ENCODE measurements at regions not wholly inside any gene's neighbourhood (a gene's known extent, or its start where the extent isn't known, plus 50 kb on each side); places are given as distances from the start of the nearest gene placed in this dataset.

DNA sequence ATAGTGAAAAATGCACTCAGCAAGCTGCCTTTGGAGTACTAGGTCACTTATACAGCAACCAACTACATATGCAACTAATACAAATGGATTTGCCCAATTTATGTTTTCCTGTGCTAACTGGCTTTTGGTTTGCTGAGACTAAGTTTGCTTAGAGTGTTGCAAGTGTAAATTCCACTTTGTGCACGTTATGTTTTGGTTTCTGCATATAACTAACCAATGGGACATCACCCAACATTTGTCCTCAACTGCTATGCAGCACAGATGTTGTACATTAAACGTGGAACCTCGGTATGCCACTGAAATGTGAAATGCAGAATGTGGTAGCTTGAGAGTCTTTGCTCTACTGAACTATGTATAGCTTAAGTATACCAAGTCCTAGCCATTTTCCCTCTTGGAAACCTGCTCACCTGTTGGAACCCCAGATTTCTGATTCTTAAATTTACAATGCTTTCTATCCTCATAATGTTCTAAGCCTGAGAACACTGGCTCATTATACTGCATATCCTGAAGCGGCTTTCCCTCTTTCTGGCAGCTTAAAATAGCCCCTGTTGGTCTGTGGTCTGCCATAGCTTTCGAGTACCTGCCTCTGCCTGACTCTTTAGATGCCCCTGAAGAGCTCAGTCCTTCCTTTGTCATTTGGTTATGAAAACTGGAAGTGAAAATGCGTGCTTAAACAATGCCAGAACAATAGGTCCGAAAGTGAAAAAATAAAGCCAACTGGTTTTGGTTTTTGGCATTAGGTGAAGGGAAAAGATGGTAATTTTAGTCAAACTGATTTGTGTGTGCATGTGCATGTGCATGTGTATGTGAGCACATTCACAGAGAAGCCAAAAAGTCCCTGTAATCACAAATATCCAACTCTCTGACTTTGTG, 158.0 kb downstream of the SH2D1A start (continued):
- TF ChIP-seq, protein P1, sequence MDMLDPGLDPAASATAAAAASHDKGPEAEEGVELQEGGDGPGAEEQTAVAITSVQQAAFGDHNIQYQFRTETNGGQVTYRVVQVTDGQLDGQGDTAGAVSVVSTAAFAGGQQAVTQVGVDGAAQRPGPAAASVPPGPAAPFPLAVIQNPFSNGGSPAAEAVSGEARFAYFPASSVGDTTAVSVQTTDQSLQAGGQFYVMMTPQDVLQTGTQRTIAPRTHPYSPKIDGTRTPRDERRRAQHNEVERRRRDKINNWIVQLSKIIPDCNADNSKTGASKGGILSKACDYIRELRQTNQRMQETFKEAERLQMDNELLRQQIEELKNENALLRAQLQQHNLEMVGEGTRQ (IDR thresholded peaks at IDR 0.05) = no peak
- TF ChIP-seq EHMT2 (IDR thresholded peaks at IDR 0.05; ENCODE audit: low read depth) (no peak), POLR2A (IDR thresholded peaks at IDR 0.05; ENCODE audit: low read length) (no peak), NR3C1 (IDR thresholded peaks at IDR 0.05) (no peak), BCL3 (IDR thresholded peaks at IDR 0.05) (no peak), SREBF2 (IDR thresholded peaks at IDR 0.05) (no peak)
- TF ChIP-seq, protein P2, sequence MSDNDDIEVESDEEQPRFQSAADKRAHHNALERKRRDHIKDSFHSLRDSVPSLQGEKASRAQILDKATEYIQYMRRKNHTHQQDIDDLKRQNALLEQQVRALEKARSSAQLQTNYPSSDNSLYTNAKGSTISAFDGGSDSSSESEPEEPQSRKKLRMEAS (IDR thresholded peaks at IDR 0.05) = no peak

- ChIA-PET CTCF (no interaction called here), POLR2A (no interaction called here)
- TF ChIP-seq ZSCAN20 (CRISPR knock-in tag; IDR thresholded peaks at IDR 0.05) = no peak
- TF ChIP-seq, protein P3, sequence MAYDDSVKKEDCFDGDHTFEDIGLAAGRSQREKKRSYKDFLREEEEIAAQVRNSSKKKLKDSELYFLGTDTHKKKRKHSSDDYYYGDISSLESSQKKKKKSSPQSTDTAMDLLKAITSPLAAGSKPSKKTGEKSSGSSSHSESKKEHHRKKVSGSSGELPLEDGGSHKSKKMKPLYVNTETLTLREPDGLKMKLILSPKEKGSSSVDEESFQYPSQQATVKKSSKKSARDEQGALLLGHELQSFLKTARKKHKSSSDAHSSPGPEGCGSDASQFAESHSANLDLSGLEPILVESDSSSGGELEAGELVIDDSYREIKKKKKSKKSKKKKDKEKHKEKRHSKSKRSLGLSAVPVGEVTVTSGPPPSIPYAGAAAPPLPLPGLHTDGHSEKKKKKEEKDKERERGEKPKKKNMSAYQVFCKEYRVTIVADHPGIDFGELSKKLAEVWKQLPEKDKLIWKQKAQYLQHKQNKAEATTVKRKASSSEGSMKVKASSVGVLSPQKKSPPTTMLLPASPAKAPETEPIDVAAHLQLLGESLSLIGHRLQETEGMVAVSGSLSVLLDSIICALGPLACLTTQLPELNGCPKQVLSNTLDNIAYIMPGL (CRISPR knock-in tag; IDR thresholded peaks at IDR 0.05; ENCODE audit: borderline replicate concordance) = no peak
- no peak for TF ChIP-seq KDM5A (IDR thresholded peaks at IDR 0.05)
- no peak for TF ChIP-seq CHD4 (IDR thresholded peaks at IDR 0.05; ENCODE audit: borderline replicate concordance)
- no peak overlapping the region for H3K4me2 ChIP-seq
- H3K27ac ChIP-seq = no peak overlapping the region
- FAIRE-seq (no peak), DNase-seq (ENCODE audit: low read depth in 1 of 2, low spot score in 1 of 2) (no peak), ATAC-seq (no peak)
- 70% methylated on average over 3 of the region's 3 CpGs for WGBS (ENCODE audit: missing lambda C conversion rate)
- H3K4me1 ChIP-seq = no peaks in the 10 kb centered on the region
- no peaks in the 10 kb centered on the region for H3K9me3 ChIP-seq
- no peak overlapping the region for H3K4me3 ChIP-seq
These were observed 159.7 kb downstream of the SH2D1A start for GRCh38 chrX:124506066-124506465.

GRCh38 chrX:124507246-124507645, 160.9 kb downstream of the SH2D1A start:
- Histone ChIP-seq H3K9me3 (no peaks in the 10 kb centered on the region), H3K4me3 (no peak overlapping the region), H3K27ac (no peak overlapping the region), H3K4me2 (no peak overlapping the region), H3K4me1 (no peaks in the 10 kb centered on the region)
- ATAC-seq (no peak), FAIRE-seq (no peak), DNase-seq (ENCODE audit: low read depth in 1 of 2, low spot score in 1 of 2) (no peak)
- ChIA-PET POLR2A (no interaction called here), CTCF (no interaction called here)
- TF ChIP-seq POLR2AphosphoS2 (conservative IDR thresholded peaks at IDR 0.05; ENCODE audit: low read length) (no peak), BCL3 (IDR thresholded peaks at IDR 0.05) (no peak), PBX3 (IDR thresholded peaks at IDR 0.05) (no peak)
- WGBS (ENCODE audit: missing lambda C conversion rate) = 3% methylated on average over 2 of the region's 2 CpGs

DNA sequence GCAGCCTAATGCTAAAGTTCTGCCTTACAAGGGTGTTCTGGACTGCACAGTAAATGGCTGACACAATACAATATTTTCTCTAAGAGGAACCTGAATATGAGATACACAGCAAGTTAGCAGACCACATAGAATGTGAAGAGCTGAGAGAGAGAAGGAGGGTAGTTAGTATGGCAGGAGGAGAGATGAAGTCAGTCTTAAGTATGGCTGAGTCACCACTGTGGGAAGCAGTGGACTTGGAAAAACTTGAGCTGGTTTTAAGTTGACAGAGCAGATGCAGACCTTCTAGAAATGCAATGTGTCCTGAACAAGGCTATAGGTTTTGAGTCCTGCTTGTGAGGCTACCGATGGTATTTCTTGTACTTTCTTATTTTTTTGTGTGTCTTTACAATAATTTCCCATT, 172.5 kb downstream of the SH2D1A start:
- no peak for ATAC-seq
- no peak for DNase-seq (ENCODE audit: low read depth in 1 of 2, low spot score in 1 of 2)
- Histone ChIP-seq H3K27ac (no peak overlapping the region), H3K4me3 (no peak overlapping the region), H3K9me3 (no peaks in the 10 kb centered on the region), H3K4me1 (no peaks in the 10 kb centered on the region), H3K4me2 (no peak overlapping the region)
- FAIRE-seq = no peak
- WGBS (ENCODE audit: missing lambda C conversion rate) = 0% methylated on average over 1 of the region's 1 CpG
- ChIA-PET CTCF (no interaction called here), POLR2A (no interaction called here)
- TF ChIP-seq MAZ (IDR thresholded peaks at IDR 0.05; ENCODE audit: borderline replicate concordance, low read depth, low read length) (no peak), HOXB13 (CRISPR knock-in tag; IDR thresholded peaks at IDR 0.05; ENCODE audit: low read depth) (no peak), GATA3 (IDR thresholded peaks at IDR 0.05; ENCODE audit: borderline replicate concordance) (no peak), MAFK (IDR thresholded peaks at IDR 0.05; ENCODE audit: partially characterized antibody) (no peak), ESRRA (IDR thresholded peaks at IDR 0.05; ENCODE audit: borderline replicate concordance, low read length) (no peak), EP300 (IDR thresholded peaks at IDR 0.05) (no peak), SREBF2 (IDR thresholded peaks at IDR 0.05) (no peak), TFCP2L1 (CRISPR knock-in tag; IDR thresholded peaks at IDR 0.05) (no peak), ZFP36 (IDR thresholded peaks at IDR 0.05; ENCODE audit: borderline replicate concordance, partially characterized antibody) (no peak), ZSCAN20 (CRISPR knock-in tag; IDR thresholded peaks at IDR 0.05) (no peak), RCOR1 (IDR thresholded peaks at IDR 0.05; ENCODE audit: low read depth, low read length) (no peak), HOXB5 (CRISPR knock-in tag; IDR thresholded peaks at IDR 0.05) (no peak)
- TF ChIP-seq, protein P3 (CRISPR knock-in tag; IDR thresholded peaks at IDR 0.05; ENCODE audit: borderline replicate concordance) = no peak

Data from A549 (cell line).